HG02571 (cell line): ENCODE measurements at regions not wholly inside any gene's neighbourhood (a gene's known extent, or its start where the extent isn't known, plus 50 kb on each side); places are given as distances from the start of the nearest gene placed in this dataset.
"Not testable (repeated sequence)": the region's sequence is repeated elsewhere in the genome, so short reads cannot be mapped to it uniquely, and the experiment has no call there.

Source experiments
- ATAC-seq: cut with Tn5 transposase; IDR thresholded peaks from one replicate; pipeline ENCODE4 v1.9.1; 2021; ENCODE audit warnings: mild to moderate bottlenecking, moderate library complexity; ENCODE audit not compliant: unreplicated experiment

GRCh38 chr13:111064661-111065060, 50.4 kb upstream of the ARHGEF7 start:
- no peak for ATAC-seq

- no peak for ATAC-seq
Observed at GRCh38 chr13:111062966-111063365, 52.1 kb upstream of the ARHGEF7 start.

- ATAC-seq, result no peak
Observed at GRCh38 chr13:111062305-111062704, 52.8 kb upstream of the ARHGEF7 start.

- ATAC-seq, result no peak
Observed at GRCh38 chr13:111061358-111062045, 53.6 kb upstream of the ARHGEF7 start.

- ATAC-seq, result no peak
Observed at GRCh38 chr13:111060237-111060919, 54.7 kb upstream of the ARHGEF7 start.

GRCh38 chr13:111058796-111059506, 56.2 kb upstream of the ARHGEF7 start:
- no peak for ATAC-seq

GRCh38 chr13:111058339-111058738, 56.8 kb upstream of the ARHGEF7 start:
- not testable (repeated sequence) for ATAC-seq

GRCh38 chr13:111051726-111052232, 63.3 kb upstream of the ARHGEF7 start:
- ATAC-seq, result not testable (repeated sequence)

GRCh38 chr13:111051041-111051725, 63.9 kb upstream of the ARHGEF7 start:
- no peak for ATAC-seq

- no peak for ATAC-seq
Observed at GRCh38 chr13:111050539-111050879, 64.6 kb upstream of the ARHGEF7 start.

- ATAC-seq, result no peak
Observed at GRCh38 chr13:111049791-111050538, 65.1 kb upstream of the ARHGEF7 start.

- no peak for ATAC-seq
Observed at GRCh38 chr13:111048387-111048786, 66.7 kb upstream of the ARHGEF7 start.

- ATAC-seq, result no peak
Observed at GRCh38 chr13:111047326-111047725, 67.8 kb upstream of the ARHGEF7 start.

GRCh38 chr13:111046590-111047141, 68.4 kb upstream of the ARHGEF7 start:
- peak; percentile 54 for ATAC-seq

- ATAC-seq, result no peak
Observed at GRCh38 chr13:111045170-111045569, 69.9 kb upstream of the ARHGEF7 start.

- ATAC-seq, result no peak
Observed at GRCh38 chr13:111044087-111044830, 70.9 kb upstream of the ARHGEF7 start.

- no peak for ATAC-seq
Observed at GRCh38 chr13:111043575-111043982, 71.5 kb upstream of the ARHGEF7 start.

GRCh38 chr13:111042661-111043226, 72.4 kb upstream of the ARHGEF7 start:
- ATAC-seq, result no peak

GRCh38 chr13:111040830-111041229, 74.3 kb upstream of the ARHGEF7 start:
- no peak for ATAC-seq
